ENCODE measurements at regions not wholly inside any gene's neighbourhood (a gene's known extent, or its start where the extent isn't known, plus 50 kb on each side); places are given as distances from the start of the nearest gene placed in this dataset.
A peak's percentile ranks its signal among the peaks of the same experiment; 100 is the strongest.

DNA sequence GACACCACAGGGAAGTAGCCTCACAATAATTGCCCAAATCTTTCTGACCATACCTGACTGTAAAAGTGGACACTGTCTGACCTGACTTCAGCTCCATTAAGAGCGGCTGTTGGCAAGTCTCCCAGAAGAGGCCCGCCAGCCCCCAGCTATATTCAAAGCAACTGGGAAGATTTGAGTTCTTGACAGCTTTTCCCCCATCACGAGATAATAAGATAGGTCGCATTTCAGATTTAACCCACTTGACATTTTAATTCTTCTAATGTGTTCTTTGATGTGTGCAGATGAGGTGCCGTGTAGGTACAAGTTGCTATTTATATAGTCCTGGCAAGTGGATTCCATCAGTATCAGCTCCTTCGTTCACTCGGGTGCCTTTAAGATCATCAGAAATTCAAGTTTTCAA, 345.7 kb downstream of the DRD1 start:
- DNase-seq = no peak

DNA sequence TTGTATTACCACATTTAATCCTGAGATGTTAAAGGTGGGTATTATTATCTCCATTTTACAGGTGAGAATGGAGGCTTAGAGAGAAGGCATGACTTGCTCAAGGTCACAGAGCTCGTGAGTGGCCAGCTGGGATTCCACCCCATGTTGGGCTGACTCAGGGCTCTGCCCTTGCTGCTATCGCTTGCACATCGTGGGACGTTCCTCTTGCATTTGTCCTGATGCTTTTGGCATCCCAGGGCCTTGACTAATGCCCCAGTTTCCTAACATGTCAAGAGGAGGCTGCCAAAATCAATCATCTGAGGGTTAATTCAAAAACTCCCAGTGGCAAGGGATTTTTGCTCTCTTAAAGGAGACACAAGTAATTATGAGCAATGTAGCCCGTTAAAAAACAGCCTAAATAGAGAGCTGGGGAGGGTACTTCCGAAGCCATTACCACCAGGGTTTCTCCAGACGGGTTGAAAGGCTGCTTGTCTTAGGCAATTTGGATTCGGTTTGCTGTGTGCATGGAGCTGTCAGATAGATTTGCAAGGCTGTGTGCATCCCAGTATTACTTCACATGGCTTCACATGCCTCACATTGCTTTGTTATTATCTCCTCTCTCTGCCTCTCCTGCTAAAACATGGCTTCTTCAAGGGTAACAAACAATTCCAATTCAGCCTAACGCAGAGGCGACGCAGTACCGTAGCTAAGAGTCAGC, 347.4 kb downstream of the DRD1 start:
- no peak for DNase-seq

DNA sequence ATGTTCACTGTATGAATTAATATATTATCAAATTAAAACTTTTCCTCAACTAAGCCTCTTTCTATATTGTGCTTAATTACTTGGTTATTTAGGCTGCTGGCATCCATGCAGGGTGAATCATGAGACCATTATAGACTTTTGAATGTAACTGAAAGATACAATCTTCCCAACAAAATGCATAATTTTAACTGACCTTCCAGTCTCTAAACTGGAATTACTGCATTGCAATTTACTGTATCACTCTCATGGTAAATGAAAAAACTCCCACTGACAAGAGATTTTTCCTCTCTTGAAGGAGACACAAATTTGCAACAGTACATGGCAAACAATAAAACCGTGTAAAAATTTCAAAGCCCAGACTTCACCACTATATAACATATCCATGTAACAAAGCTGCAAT, 349.5 kb downstream of the DRD1 start:
- DNase-seq = no peak

DNA sequence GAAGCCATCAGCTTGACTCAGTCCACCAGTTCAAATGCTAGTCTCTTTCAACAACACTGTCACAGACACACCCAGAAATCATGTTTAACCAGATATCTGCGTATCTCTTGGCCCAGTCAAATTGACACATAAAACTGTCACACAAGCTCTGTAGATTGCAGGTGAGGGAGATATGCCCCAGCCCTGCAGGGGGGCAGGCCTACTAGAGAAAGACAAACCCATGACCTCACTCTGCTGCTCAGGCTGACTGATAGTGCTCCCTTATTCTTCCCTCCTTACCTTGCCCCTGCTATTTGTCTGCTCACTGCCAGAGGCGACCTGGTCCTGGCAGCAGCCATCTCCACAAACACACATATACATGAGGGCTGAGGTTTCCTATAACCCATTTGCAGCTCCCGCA, 351.3 kb downstream of the DRD1 start:
- DNase-seq = peak; percentile 34

DNA sequence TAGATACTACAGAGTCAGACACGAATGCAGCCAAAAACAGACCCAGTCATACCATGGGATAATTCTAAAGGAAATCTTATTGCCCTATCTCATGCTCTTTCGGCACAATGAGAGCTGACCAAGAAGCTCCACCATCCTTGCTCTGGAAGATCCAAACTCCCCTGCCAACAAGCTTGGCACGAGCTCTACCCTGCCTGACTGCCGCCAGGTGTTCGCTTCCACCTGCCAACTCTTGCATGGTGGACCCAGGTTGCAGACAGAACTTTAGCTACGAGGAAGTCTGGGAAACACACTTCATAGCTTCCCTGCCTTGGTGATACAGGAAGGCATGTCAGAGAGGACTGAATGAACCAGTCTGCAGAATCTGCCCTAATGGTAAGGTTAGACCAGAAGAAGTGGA, 355.0 kb downstream of the DRD1 start:
- DNase-seq = no peak

DNA sequence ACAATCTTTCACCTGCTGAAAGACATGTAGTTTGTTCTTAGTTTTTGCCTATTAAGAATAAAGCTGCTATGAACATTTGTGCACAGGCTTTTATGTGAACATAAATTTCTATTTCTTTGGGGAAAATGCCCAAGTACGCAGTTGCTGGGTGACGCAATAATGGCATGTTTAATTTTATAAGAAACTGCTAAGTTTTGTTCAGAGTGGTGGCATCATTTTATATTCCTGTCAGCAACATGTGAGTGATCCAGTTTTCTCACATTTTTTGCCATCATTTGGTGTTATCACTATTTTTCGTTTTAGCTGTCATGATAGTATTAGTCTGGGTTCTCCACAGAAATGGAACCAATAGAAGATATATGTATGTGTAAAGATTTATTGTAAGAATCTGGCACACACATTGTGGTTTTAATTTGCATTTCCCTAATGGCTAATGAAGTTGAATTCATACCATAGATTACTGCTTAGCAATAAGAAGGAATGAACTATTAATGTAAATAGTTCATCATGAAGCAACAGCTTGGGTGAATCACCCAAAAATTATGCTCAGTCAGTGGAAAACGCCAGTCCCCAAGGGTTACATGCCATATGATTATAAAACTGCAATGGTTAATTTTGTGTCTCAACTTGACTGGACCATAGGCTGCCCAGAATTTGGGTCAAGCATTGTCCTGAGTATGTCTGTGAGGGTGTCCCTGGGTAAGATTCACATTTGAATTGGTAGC, 358.6 kb downstream of the MSX2 start:
- no peak for DNase-seq

DNA sequence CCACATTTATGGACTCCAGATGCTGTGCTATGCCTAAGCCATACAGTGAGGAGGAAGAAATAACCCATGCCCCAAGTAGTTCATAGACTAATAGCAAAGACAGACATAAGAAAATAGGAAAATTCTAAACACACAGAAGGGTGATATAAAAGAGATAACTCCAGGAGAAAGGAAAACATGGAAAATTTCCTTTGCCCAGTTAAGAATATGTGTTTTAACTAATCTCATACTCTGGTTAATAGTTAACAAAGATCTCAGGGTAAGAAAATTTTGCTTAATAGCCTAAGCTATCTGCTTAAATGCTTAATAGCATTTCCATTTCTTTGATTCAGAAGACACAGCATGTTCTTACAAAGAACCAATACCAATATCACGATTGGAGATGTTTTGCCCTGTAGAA, 358.0 kb downstream of the MSX2 start:
- no peak for DNase-seq

DNA sequence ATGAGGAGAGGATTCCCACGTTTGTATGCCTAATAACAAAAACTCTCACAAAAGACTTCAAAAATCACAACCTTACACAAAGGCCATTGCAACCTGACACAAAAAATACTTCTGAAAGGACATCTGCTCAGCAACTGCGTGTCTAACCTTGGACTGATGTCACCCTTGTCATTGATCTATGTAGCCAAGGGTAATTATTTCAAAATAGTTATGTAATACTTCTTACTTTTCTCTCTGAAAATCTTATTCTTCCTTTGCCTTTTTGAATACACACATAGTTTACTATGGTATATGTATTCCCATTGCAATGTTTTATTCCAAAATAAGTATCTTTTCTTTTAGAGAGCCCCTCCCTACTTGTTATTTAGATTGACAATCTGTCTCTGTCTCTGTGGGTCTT, 355.3 kb downstream of the MSX2 start:
- DNase-seq = no peak

DNA sequence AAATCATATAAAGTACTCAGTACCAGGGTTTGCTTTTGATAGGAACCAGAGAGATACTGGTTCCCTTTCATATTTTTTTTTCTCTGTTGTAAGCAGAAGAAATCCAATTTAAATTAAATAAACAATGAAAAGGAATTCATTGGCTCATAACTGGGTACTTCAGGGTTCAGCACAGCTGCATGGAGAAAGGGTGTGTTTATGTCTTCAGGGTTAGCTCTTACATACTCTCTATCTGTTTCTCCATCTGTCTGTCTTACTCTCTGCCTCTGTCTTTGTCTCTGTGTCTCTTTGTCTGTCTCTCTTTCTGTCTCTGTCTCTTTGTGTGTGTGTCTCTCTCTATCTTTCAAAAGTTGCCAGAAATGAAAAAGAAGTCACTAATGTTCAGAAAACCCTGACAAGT, 345.9 kb downstream of the MSX2 start:
- no peak for DNase-seq

DNA sequence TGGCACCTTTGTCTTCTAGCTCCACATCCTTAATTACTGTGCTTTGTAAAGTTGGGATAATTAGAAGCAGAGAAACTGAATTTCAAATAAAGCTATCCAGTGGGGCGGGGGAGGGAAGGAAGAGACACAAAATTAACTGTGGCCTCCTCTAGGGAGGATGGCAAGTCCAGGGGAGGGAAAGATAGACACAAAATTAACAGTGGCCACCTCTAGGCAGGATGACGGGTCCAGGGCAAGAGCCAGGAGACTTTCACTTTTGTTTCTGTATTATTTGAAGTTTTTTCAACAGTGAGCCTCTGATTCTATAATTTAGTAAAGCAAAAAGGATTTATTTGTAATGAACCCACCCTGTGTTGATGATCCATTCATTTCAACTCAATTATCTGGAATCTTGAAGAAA, 335.9 kb downstream of the MSX2 start:
- no peak for DNase-seq

DNA sequence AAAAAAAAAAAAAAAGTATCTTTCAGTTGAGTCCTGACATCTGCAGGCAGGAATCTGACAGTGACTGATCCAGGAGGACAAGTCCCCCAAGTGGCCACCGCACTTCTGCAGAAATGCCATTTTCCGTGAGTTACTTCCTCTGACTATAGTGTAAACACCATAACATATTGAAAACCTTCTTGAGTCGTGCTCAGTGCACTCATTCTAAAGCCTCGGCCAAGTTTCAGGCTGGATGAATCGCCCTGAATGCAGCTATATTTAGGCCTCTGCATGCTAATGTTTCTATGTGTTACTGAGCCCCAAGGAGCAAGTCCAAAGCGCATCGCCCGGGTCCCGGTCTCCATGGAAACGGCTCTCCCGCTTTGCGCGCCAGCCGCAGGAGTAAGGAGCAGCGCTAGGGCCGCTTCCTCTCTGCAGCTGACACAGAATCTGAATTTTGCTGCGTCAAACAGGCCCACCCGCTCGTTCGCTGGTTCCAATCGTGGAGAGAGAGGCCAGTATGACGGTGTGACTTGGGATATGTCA, 335.4 kb downstream of the MSX2 start:
- DNase-seq = peak; percentile 12

DNA sequence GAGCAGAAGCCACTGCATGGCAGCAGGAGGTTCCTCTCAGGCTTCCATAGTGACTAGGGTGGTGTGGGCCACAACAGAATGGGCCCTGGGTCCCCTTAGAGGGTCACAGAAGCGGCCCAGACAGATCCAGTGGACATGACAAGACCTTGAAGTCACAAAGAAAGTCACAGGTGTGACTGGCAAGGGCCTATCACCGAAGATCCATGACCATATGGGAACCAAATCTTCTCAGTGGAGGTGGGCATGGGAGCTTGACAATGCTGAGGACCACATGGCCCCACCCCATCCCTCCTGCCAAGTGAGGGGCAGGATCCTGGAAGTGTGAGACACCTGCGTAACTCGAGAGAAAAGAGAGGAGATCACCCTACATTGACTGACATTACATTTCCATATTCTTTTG, 332.4 kb downstream of the MSX2 start:
- DNase-seq = no peak

DNA sequence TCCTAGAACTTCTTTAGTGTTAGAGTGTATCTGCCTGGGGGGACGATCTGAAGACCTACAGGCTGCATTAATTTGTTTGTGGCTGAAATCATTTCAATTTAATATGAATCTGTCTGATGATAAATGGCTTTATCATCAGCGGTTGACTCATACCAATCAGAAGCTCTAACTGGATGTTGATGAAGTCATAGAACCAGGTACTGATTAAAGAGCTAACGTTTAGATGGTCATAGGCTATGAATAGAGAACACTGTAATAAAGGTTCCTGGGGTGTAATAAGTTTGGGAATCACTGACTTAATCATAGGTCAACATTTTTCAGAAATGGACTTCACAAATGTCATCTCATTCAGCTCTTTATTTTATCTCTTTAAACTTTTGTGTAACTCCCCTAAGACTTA, 329.9 kb downstream of the MSX2 start:
- DNase-seq = no peak

DNA sequence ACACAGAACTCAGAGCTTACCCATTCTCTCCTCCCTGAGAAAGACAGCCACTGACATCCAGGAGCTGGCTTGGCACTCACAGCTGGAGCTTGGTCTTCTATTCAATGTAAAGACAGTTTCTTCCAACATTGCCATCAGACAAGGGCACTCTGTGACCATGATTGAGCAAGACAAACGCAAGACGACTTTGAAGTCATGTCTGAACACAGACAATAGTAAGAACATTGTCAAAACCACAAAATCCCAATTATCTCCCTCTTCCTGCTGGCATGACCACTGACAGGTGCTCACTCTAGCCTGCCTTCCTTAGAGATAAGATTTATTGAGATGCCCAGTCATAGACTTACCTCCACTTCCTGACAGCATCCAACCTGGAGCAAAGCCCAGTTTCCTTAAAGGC, 328.0 kb downstream of the MSX2 start:
- no peak for DNase-seq

DNA sequence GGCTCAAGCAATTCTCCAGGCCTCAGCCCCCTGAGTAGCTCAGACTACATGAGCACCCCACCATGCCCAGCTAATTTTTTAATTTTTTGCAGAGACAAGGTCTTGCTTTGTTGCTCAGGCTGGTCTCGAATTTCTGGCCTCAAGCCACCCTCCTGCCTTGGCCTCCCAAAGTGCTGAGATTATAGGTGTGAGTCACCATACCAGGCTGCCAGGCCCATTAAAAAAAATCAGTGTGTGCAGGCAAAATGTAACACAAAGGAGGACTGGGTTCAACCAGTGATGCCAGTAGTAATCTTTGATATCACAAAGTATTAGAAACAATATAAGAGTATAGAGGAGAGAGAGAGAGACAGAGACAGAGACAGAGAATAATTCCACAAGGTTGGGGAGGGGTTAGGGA, 322.7 kb downstream of the MSX2 start:
- DNase-seq = no peak

DNA sequence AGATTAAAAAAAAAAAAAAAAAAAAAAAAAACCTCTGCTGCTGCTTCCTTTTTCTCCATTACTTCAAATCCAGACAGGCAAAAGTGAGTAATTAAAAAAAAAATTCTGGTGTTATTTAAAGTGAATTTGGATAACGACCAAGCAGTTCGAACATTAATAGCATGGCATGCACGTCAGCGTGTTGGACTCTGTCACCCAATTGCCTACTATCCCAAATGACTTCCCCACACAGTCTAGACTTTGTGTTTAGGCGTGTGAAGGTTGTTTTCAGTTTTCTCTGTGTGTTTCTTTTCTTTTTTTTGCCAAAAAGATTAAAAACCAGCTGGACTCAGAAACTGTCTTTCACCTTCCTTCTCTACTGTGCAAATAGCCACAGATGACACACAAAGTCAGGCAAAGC, 321.4 kb downstream of the MSX2 start:
- DNase-seq = no peak

DNA sequence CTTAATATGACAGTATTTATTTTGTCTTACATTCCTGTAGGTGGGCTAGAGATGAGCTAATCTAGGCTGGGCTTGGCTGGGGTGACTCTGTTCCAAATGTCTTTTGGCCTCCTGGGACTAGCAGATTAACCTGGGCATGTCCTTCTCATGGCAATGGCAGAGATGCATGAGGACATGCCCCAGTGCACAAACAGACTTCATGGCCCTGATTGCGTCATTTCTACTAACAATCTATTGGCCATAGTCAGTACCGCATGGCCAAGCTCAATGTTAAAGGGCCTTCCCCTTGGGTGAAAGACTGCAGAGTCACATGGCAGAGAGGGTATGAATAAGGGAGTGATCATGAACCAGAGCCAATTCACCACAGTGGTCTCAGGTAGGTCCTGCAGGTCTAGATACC, 313.4 kb downstream of the MSX2 start:
- DNase-seq = no peak

DNA sequence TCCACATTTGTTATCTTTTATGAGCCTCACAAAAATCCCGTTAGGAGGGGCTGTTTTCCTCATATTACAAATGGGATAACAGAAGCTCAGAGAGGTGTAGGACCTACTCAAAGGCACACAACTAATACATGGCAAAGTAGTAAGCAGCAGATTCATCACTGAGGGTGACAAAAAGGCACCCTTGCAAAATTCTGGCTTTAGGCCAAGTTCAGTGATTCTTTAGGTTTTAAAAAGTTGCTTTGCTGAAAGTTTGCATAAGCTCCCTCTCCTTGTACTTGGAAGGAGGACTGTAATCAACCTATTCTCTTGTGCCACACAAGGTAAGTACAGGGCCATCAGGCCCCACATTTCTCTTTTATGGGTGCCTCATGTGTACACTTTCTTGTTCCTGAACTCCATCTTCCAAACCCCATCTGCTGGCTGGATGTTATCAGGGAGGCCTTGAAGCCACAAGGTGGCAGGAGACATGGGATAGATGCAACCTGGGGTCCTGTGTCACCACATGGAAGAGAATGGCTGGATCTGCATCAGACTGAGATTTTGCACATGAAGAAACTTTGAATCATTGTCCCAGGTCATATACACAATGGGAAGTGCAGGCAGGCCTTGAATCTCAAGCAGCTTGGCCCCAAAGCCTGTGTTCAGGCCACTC, 311.6 kb downstream of the MSX2 start:
- no peak for DNase-seq

DNA sequence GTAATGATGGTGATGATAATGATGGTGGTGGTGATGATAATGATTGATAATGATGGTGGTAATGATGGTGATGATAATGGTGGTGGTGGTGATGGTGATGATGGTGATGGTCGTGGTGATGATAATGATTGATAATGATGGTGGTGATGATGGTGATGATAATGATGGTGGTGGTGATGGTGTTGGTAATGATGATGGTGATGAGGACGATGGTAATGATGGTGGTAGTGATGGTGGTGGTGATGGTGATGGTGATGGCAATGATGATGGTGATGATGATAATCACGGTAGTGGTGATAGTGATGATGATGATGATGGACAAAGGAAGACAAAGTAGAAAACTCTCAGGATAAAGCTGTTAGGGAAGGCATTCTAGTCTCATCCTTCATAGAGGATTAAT, 310.5 kb downstream of the MSX2 start:
- no peak for DNase-seq

DNA sequence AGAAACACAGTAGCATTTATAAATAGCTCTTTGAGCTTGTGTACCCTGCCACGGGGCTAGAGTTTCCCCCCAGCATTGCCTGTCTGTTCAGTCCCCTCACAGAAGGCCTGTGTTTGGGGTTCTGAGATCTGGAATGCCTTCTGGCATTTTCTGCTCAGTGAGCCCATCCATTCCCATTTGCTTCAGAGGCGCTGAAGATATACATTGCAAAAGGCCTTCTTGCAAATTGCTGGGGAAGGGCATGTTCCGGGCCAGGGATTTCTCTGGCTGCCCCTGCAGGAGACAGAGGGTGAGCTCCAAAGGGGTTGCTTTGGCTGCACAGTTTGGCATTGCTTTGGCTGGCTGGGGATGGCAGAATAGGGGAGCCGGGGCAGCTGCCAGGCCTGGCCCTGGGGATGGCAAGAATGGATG, 308.4 kb downstream of the MSX2 start:
- DNase-seq = no peak

DNA sequence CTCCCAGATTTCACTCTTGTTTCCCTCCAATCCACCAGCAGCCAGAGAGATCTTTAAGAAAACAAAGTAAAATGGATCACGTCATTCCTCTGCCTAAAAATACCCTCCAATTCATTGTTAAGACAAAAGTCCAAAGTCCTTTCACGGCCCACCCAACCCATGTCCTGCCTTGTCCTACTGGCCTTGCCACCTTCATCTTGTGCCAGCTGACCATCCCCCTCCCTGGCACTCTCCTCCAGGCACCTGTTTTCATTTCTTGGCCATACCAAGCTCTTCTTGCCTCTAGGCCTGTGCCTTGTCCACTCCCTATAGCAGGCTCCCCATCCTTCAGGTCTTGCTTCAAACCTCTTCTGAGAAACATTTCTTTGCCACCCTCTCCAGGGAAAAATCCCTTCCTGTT, 307.6 kb downstream of the MSX2 start:
- DNase-seq = no peak

DNA sequence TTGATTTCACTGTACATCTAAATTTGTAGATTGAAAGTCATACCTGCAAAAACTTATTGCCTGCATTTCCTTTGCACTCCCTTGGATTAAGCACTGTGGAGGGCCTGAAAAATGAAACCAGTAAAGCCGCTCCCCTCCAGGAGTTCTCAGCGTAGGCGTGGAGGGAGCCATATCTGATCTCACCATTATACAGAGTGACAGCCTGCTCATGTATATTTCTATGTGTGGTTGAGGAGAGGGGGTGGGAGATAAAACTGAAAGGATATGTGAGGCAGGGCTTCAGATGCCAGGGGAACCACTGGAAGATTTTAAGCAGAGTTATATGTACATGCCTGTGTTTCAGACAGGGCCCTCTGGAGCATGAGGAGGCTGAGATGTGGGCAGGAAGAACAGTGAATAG, 303.0 kb downstream of the MSX2 start:
- DNase-seq = no peak

DNA sequence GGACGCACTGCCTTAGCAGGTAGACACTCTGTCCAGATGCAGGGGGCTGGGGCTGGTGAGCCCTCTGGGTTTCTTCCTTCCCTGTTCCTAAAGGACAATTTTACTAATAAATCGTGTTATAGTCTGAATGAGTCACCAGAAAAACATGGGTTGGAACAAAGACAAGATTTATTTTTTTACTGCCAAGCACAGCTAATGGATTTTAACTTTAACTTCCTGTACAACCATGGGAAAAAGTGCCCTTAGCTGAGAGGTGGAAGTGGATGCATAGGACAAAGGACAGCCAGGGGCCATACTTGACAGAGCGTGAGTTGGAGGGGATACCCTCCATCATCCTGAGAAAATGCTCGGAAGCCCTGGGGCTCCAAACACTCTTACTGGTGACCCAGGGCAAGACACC, 300.7 kb downstream of the MSX2 start:
- DNase-seq = no peak

Measured in NCI-H510A treated with DMSO at 0.1 percent for 48 hours (cell line).